Tibial nerve (tissue), 4 donors: ENCODE measurements at regions not wholly inside any gene's neighbourhood (a gene's known extent, or its start where the extent isn't known, plus 50 kb on each side); places are given as distances from the start of the nearest gene placed in this dataset.

ENCODE experiments used
- EP300 ChIP-seq, 2 donors: sonication (generic); formaldehyde crosslinking; IDR thresholded peaks; one replicate each; pipeline ENCODE4 v1.6.1; 2017; ENCODE audit warnings: antibody characterized with exemption in 2 of 2, mild to moderate bottlenecking in 1 of 2
- POLR2A ChIP-seq, 2 donors: fragments of 450-650 bp; IDR thresholded peaks; one replicate each; pipeline ENCODE4 v1.6.1; 2017; ENCODE audit warnings: antibody characterized with exemption in 2 of 2, mild to moderate bottlenecking in 2 of 2, moderate library complexity in 2 of 2
- TF ChIP-seq, protein P1 (sequence below), 5 experiments: fragments of 200-600 bp in 3 of 5; fragments of 450-650 bp in 2 of 5; sonication (generic) in 3 of 5; IDR thresholded peaks; one replicate each; pipeline ENCODE4 v1.5.1; 2016 to 2019; ENCODE audit warnings: antibody characterized with exemption in 5 of 5, mild to moderate bottlenecking in 3 of 5, moderate library complexity in 2 of 5

DNA sequence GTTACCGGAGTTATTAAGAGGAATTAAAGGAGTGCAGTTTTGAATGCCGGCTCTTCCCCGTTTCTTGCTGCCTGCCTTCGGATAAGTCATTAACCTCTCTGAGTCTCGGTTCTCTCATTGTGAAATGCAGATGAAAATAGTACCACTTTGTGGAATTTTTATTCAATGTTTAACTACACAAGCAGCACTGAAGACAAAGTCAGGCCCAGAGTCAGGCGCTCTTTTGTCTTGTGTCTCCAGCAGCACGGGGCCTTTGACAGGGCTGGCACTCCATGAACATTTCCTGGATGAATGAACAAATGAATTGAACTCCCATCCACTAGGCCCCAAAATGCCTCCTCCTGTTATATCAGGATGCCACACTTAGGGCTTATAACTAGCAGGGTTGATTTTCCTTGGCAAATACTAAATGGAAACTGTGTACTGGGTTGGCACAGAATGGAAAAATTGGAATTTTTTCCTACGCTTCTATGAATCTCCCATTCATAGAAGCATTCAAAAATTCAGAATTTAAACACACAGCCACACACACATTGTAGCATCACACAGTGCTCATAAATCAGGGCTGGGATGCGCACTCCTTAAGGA, 332.8 kb downstream of the MLLT3 start:
- TF ChIP-seq, protein P1, sequence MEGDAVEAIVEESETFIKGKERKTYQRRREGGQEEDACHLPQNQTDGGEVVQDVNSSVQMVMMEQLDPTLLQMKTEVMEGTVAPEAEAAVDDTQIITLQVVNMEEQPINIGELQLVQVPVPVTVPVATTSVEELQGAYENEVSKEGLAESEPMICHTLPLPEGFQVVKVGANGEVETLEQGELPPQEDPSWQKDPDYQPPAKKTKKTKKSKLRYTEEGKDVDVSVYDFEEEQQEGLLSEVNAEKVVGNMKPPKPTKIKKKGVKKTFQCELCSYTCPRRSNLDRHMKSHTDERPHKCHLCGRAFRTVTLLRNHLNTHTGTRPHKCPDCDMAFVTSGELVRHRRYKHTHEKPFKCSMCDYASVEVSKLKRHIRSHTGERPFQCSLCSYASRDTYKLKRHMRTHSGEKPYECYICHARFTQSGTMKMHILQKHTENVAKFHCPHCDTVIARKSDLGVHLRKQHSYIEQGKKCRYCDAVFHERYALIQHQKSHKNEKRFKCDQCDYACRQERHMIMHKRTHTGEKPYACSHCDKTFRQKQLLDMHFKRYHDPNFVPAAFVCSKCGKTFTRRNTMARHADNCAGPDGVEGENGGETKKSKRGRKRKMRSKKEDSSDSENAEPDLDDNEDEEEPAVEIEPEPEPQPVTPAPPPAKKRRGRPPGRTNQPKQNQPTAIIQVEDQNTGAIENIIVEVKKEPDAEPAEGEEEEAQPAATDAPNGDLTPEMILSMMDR (IDR thresholded peaks at IDR 0.05): no peak
- no peak for TF ChIP-seq POLR2A (IDR thresholded peaks at IDR 0.05)
- no peak for TF ChIP-seq EP300 (IDR thresholded peaks at IDR 0.05)
